ENCODE measurements at regions not wholly inside any gene's neighbourhood (a gene's known extent, or its start where the extent isn't known, plus 50 kb on each side); places are given as distances from the start of the nearest gene placed in this dataset.

GRCh38 chr2:239537633-239538356, 137.0 kb upstream of the HDAC4 start:
- no peak overlapping the region for H3K4me3 ChIP-seq (ENCODE audit: low read depth, low read length)
- TF ChIP-seq CTCF (IDR thresholded peaks at IDR 0.05; ENCODE audit: low read depth, low read length) = no peak

GRCh38 chr2:239536186-239536585, 135.4 kb upstream of the HDAC4 start:
- TF ChIP-seq CTCF (IDR thresholded peaks at IDR 0.05; ENCODE audit: low read depth, low read length) = no peak
- no peak overlapping the region for H3K4me3 ChIP-seq (ENCODE audit: low read depth, low read length)

GRCh38 chr2:239535413-239536144, 134.8 kb upstream of the HDAC4 start:
- no peak overlapping the region for H3K4me3 ChIP-seq (ENCODE audit: low read depth, low read length)
- TF ChIP-seq CTCF (IDR thresholded peaks at IDR 0.05; ENCODE audit: low read depth, low read length) = no peak

GRCh38 chr2:239534581-239535412, 134.0 kb upstream of the HDAC4 start:
- no peak overlapping the region for H3K4me3 ChIP-seq (ENCODE audit: low read depth, low read length)
- TF ChIP-seq CTCF (IDR thresholded peaks at IDR 0.05; ENCODE audit: low read depth, low read length) = no peak

- no peak overlapping the region for H3K4me3 ChIP-seq (ENCODE audit: low read depth, low read length)
- no peak for TF ChIP-seq CTCF (IDR thresholded peaks at IDR 0.05; ENCODE audit: low read depth, low read length)
These were observed 132.9 kb upstream of the HDAC4 start for GRCh38 chr2:239533569-239534316.

GRCh38 chr2:239532859-239533258, 132.0 kb upstream of the HDAC4 start:
- no peak for TF ChIP-seq CTCF (IDR thresholded peaks at IDR 0.05; ENCODE audit: low read depth, low read length)
- H3K4me3 ChIP-seq (ENCODE audit: low read depth, low read length) = no peak overlapping the region

Measured in WI38 (cell line).